GM23338 (cell line): ENCODE measurements at regions not wholly inside any gene's neighbourhood (a gene's known extent, or its start where the extent isn't known, plus 50 kb on each side); places are given as distances from the start of the nearest gene placed in this dataset.

ENCODE experiments used
- EZH2 ChIP-seq: fragments of 200-600 bp; sonication (generic); IDR thresholded peaks from one replicate; pipeline ENCODE4 v1.8.0; 2017; ENCODE audit warnings: antibody characterized with exemption, mild to moderate bottlenecking, low read depth; ENCODE audit not compliant: unreplicated experiment
- EZH2phosphoT487 ChIP-seq: fragments of 200-600 bp; sonication (generic); IDR thresholded peaks from one replicate; pipeline ENCODE4 v1.8.1; 2018; ENCODE audit warnings: antibody characterized with exemption; ENCODE audit not compliant: unreplicated experiment
- JUNB ChIP-seq: IDR thresholded peaks from one replicate; pipeline ENCODE4 v1.6.1; 2016; ENCODE audit warnings: antibody characterized with exemption; ENCODE audit not compliant: unreplicated experiment
- POLR2AphosphoS5 ChIP-seq: IDR thresholded peaks from 2 replicates; pipeline ENCODE4 v1.6.1; 2016; ENCODE audit warnings: antibody characterized with exemption, low read depth
- TF ChIP-seq, protein P1 (sequence below), 2 experiments: fragments of 200-600 bp in 1 of 2; sonication (generic) in 1 of 2; conservative IDR thresholded peaks; 2 replicates each; pipeline versions ENCODE4 v1.5.1 to v1.6.1; 2016 to 2017; ENCODE audit warnings: antibody characterized with exemption in 2 of 2, low read depth in 2 of 2, mild to moderate bottlenecking in 2 of 2, moderate library complexity in 1 of 2
- TF ChIP-seq, protein P2 (sequence below): IDR thresholded peaks from one replicate; pipeline ENCODE4 v1.6.1; 2018; ENCODE audit warnings: antibody characterized with exemption; ENCODE audit not compliant: unreplicated experiment

DNA sequence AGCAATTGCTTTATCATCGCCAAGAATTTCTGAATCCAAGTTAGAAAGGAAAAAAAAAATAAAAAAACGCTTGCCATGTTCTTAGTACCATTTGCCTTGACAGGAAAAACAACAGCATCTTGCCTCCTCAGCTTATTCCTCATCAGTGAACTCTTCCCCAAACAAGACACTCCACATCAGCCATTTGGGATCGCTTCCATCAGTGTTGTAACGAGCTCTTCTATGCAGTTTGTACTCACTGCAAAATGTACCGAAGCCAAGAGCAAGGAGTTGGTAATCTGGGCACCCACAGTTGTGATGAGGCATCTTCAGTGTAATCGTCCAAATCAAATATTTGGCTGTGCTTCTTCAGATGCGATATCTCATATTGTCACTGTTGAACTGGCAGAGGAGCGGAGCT is 503.7 kb downstream of the TMEM182 start:
- TF ChIP-seq, protein P1, sequence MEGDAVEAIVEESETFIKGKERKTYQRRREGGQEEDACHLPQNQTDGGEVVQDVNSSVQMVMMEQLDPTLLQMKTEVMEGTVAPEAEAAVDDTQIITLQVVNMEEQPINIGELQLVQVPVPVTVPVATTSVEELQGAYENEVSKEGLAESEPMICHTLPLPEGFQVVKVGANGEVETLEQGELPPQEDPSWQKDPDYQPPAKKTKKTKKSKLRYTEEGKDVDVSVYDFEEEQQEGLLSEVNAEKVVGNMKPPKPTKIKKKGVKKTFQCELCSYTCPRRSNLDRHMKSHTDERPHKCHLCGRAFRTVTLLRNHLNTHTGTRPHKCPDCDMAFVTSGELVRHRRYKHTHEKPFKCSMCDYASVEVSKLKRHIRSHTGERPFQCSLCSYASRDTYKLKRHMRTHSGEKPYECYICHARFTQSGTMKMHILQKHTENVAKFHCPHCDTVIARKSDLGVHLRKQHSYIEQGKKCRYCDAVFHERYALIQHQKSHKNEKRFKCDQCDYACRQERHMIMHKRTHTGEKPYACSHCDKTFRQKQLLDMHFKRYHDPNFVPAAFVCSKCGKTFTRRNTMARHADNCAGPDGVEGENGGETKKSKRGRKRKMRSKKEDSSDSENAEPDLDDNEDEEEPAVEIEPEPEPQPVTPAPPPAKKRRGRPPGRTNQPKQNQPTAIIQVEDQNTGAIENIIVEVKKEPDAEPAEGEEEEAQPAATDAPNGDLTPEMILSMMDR (conservative IDR thresholded peaks at IDR 0.05; ENCODE audit: low read depth in 2 of 2): no peak
- TF ChIP-seq POLR2AphosphoS5: no peak
- TF ChIP-seq EZH2phosphoT487: no peak
- TF ChIP-seq, protein P2, sequence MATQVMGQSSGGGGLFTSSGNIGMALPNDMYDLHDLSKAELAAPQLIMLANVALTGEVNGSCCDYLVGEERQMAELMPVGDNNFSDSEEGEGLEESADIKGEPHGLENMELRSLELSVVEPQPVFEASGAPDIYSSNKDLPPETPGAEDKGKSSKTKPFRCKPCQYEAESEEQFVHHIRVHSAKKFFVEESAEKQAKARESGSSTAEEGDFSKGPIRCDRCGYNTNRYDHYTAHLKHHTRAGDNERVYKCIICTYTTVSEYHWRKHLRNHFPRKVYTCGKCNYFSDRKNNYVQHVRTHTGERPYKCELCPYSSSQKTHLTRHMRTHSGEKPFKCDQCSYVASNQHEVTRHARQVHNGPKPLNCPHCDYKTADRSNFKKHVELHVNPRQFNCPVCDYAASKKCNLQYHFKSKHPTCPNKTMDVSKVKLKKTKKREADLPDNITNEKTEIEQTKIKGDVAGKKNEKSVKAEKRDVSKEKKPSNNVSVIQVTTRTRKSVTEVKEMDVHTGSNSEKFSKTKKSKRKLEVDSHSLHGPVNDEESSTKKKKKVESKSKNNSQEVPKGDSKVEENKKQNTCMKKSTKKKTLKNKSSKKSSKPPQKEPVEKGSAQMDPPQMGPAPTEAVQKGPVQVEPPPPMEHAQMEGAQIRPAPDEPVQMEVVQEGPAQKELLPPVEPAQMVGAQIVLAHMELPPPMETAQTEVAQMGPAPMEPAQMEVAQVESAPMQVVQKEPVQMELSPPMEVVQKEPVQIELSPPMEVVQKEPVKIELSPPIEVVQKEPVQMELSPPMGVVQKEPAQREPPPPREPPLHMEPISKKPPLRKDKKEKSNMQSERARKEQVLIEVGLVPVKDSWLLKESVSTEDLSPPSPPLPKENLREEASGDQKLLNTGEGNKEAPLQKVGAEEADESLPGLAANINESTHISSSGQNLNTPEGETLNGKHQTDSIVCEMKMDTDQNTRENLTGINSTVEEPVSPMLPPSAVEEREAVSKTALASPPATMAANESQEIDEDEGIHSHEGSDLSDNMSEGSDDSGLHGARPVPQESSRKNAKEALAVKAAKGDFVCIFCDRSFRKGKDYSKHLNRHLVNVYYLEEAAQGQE: no peak
- TF ChIP-seq JUNB: no peak
- no peak for TF ChIP-seq EZH2
